HepG2 (cell line): ENCODE measurements at regions not wholly inside any gene's neighbourhood (a gene's known extent, or its start where the extent isn't known, plus 50 kb on each side); places are given as distances from the start of the nearest gene placed in this dataset.

Source experiments
- ATAC-seq: fragments of 200-7000 bp; cut with Tn5 transposase; 3 replicates; pipeline ENCODE4 v1.9.1; 2020; ENCODE audit warnings: mild to moderate bottlenecking, moderate library complexity
- BruUV-seq: library from RNA; stranded (reverse); fragments of 400-500 nt; replicated peaks from 2 replicates; lab custom pipeline; 2021; lab: Mats Ljungman, UMichigan
- CTCF ChIA-PET: fragments of 300-600 bp; formaldehyde crosslinking; extraction: SDS; loops from one replicate; lab custom pipeline; 2021; ENCODE audit warnings: low total read pairs, inconsistent platforms, low intra/inter-chr PET ratio; lab: Yijun Ruan, JAX
- POLR2A ChIA-PET: fragments of 350-600 bp; sonication (Branson Sonifier 250); formaldehyde crosslinking; loops from one replicate; lab custom pipeline; 2020; ENCODE audit warnings: antibody characterized with exemption, inconsistent platforms; lab: Yijun Ruan, JAX
- DNase-seq: peaks from one replicate; pipeline ENCODE4 v3.0.0-alpha.2; 2015; ENCODE audit warnings: low spot score
- FAIRE-seq: peaks from 3 replicates; lab custom pipeline; 2011; peaks lifted over from hg19 to GRCh38; lab: Jason Lieb, UNC
- H2AFZ ChIP-seq: one replicate; pipeline ENCODE4 v1.6.1; 2011; ENCODE audit warnings: low read length, inconsistent platforms
- H3K27ac ChIP-seq: fragments of 300-600 bp; 3 replicates; pipeline ENCODE4 v1.8.0; 2011; ENCODE audit warnings: mixed run types, mild to moderate bottlenecking, mixed read lengths, low read length, inconsistent platforms; ENCODE audit not compliant: insufficient read depth; ENCODE audit errors: extremely low read length
- H3K27me3 ChIP-seq, 2 experiments: fragments of 200-600 bp in 1 of 2; 2 replicates in 1 of 2; 3 replicates in 1 of 2; pipeline versions ENCODE4 v1.6.0 to v1.8.0; 2011; ENCODE audit warnings: low read length in 2 of 2, mild to moderate bottlenecking in 2 of 2, moderate library complexity in 2 of 2, inconsistent platforms in 1 of 2; ENCODE audit not compliant: insufficient read depth in 2 of 2, control insufficient read depth in 1 of 2
- H3K36me3 ChIP-seq, 2 experiments: fragments of 200-600 bp in 1 of 2; replicated peaks in 1 of 2; 2 replicates in 1 of 2; 3 replicates in 1 of 2; pipeline versions ENCODE4 v1.5.1 to v1.8.0; 2011; ENCODE audit warnings: low read length in 2 of 2, inconsistent platforms in 1 of 2; ENCODE audit not compliant: insufficient read depth in 2 of 2, control insufficient read depth in 1 of 2
- H3K4me1 ChIP-seq: 2 replicates; pipeline ENCODE4 v1.5.1; 2012; ENCODE audit warnings: low read length, inconsistent platforms; ENCODE audit not compliant: insufficient read depth
- H3K4me2 ChIP-seq: 2 replicates; pipeline ENCODE4 v1.6.0; 2011; ENCODE audit warnings: low read depth, low read length, inconsistent platforms
- H3K4me3 ChIP-seq, 3 experiments: fragments of 200-600 bp in 1 of 3; sonication (generic), shearing (Covaris generic) in 1 of 3; replicated peaks in 1 of 3; 2 replicates each; pipeline ENCODE4 v1.5.1; 2011 to 2016; ENCODE audit warnings: low read length in 3 of 3, inconsistent platforms in 2 of 3, low read depth in 2 of 3, mild to moderate bottlenecking in 2 of 3, control low read depth in 1 of 3, mixed read lengths in 1 of 3; ENCODE audit not compliant: insufficient read depth in 1 of 3
- H3K79me2 ChIP-seq: one replicate; pipeline ENCODE4 v1.6.1; 2011; ENCODE audit warnings: low read length, inconsistent platforms; ENCODE audit not compliant: insufficient read depth
- H3K9ac ChIP-seq: 2 replicates; pipeline ENCODE4 v1.6.0; 2011; ENCODE audit warnings: mild to moderate bottlenecking, low read depth, low read length, inconsistent platforms; ENCODE audit not compliant: insufficient read depth
- H3K9me3 ChIP-seq: 2 replicates; pipeline ENCODE4 v1.5.1; 2012; ENCODE audit warnings: mild to moderate bottlenecking, low read length
- H4K20me1 ChIP-seq: 2 replicates; pipeline ENCODE4 v1.6.0; 2011; ENCODE audit warnings: inconsistent platforms, mild to moderate bottlenecking, low read length, moderate library complexity; ENCODE audit not compliant: insufficient read depth
- ATF2 ChIP-seq: sonication (generic); formaldehyde crosslinking; IDR thresholded peaks from 2 replicates; pipeline ENCODE4 v1.4.0; 2020; ENCODE audit warnings: missing genetic modification reagents
- ELK4 ChIP-seq: sonication (generic); formaldehyde crosslinking; IDR thresholded peaks from 2 replicates; pipeline ENCODE4 v1.9.0; 2021; ENCODE audit warnings: missing genetic modification reagents, borderline replicate concordance
- GRHL1 ChIP-seq: sonication (generic); formaldehyde crosslinking; conservative IDR thresholded peaks from 2 replicates; pipeline ENCODE4 v1.8.0; 2022; ENCODE audit warnings: missing genetic modification reagents
- HMG20B ChIP-seq: conservative IDR thresholded peaks from 2 replicates; pipeline ENCODE4 v1.6.1; 2016; ENCODE audit warnings: missing genetic modification reagents, missing compliant biosample characterization
- NFATC3 ChIP-seq: sonication (generic); formaldehyde crosslinking; IDR thresholded peaks from 2 replicates; pipeline ENCODE4 v1.5.1; 2020; ENCODE audit warnings: mild to moderate bottlenecking, missing genetic modification reagents
- NR3C1 ChIP-seq: sonication (generic); formaldehyde crosslinking; IDR thresholded peaks from 2 replicates; pipeline ENCODE4 v1.4.0; 2020; ENCODE audit warnings: missing genetic modification reagents
- SAFB2 ChIP-seq: sonication (generic); formaldehyde crosslinking; IDR thresholded peaks from 2 replicates; pipeline ENCODE4 v1.5.1; 2020; ENCODE audit warnings: missing genetic modification reagents, low read depth, mild to moderate bottlenecking, borderline replicate concordance
- THRA ChIP-seq: sonication (generic); formaldehyde crosslinking; IDR thresholded peaks from 2 replicates; pipeline ENCODE4 v1.4.0; 2020; ENCODE audit warnings: missing genetic modification reagents, borderline replicate concordance
- ZNF234 ChIP-seq: sonication (generic); formaldehyde crosslinking; conservative IDR thresholded peaks from 2 replicates; pipeline ENCODE4 v1.5.1; 2020; ENCODE audit warnings: mild to moderate bottlenecking, missing genetic modification reagents
- ZNF562 ChIP-seq: sonication (generic); formaldehyde crosslinking; IDR thresholded peaks from 2 replicates; pipeline ENCODE4 v1.8.0; 2022; ENCODE audit warnings: missing genetic modification reagents, borderline replicate concordance
- ZNF737 ChIP-seq: sonication (generic); formaldehyde crosslinking; IDR thresholded peaks from 2 replicates; pipeline ENCODE4 v1.5.0; 2020; ENCODE audit warnings: missing genetic modification reagents, mild to moderate bottlenecking, borderline replicate concordance
- WGBS: methylation state at CpG from one replicate; pipeline ENCODE4 v1.1.6; 2017; ENCODE audit warnings: low lambda C conversion rate; 5-methylcytosine and 5-hydroxymethylcytosine counted together
- in situ Hi-C: cut with HindIII; loops from 2 replicates; pipeline ENCODE4 v1.10.0; 2017; ENCODE audit warnings: low pct_unique_long_range_greater_than_20kb; ENCODE audit not compliant: extremely low pct_ligation_motif_present
- intact Hi-C: fragments of 100-400 bp; cut with micrococcal nuclease; formaldehyde crosslinking; loops from one replicate; pipeline ENCODE4 v1.10.0; 2022; ENCODE audit not compliant: unreplicated experiment

GRCh38 chr10:4662576-4663161, 163.3 kb upstream of the AKR1E2 start:
- DNase-seq (no peak), FAIRE-seq (no peak), ATAC-seq (no peak)
- peak overlapping the region; percentile 21 for H3K27ac ChIP-seq
- WGBS = 58% methylated on average over 9 of the region's 9 CpGs
- no TSS peak for BruUV-seq
- H2AFZ ChIP-seq = no peak overlapping the region
- peaks cover 44% of the 10 kb centered on the region for H3K4me1 ChIP-seq
- H3K4me3 ChIP-seq = no peak overlapping the region
- intact Hi-C loops (loop anchor here (5.0 kb wide), 1 partner anchor 100 kb away; no protein-coding TSS in a partner anchor), in situ Hi-C loops (no loop called here)
- H3K4me2 ChIP-seq = peak overlapping the region; percentile 34; the same call in 1 of the 2 replicates
- POLR2A ChIA-PET = no interaction called here
- H3K9me3 ChIP-seq = no peaks in the 10 kb centered on the region
- H3K27me3 ChIP-seq = no peaks in the 10 kb centered on the region
- no peak overlapping the region for H3K9ac ChIP-seq
- CTCF ChIA-PET = no interaction called here
- H3K36me3 ChIP-seq = no peaks in the 10 kb centered on the region
- no peaks in the 10 kb centered on the region for H3K79me2 ChIP-seq
- TF ChIP-seq GRHL1 (CRISPR knock-in tag) (no peak), ELK4 (CRISPR knock-in tag) (no peak), NR3C1 (CRISPR knock-in tag) (no peak), NFATC3 (CRISPR knock-in tag) (no peak), ZNF562 (no peak), ZNF737 (no peak), ATF2 (CRISPR knock-in tag) (no peak), THRA (no peak), SAFB2 (no peak), HMG20B (CRISPR knock-in tag) (no peak), ZNF234 (CRISPR knock-in tag) (no peak)
- H4K20me1 ChIP-seq = no peaks in the 10 kb centered on the region
